SU-DHL-6 (cell line): ENCODE measurements at regions not wholly inside any gene's neighbourhood (a gene's known extent, or its start where the extent isn't known, plus 50 kb on each side); places are given as distances from the start of the nearest gene placed in this dataset.
A peak's percentile ranks its signal among the peaks of the same experiment; 100 is the strongest.
"Not testable (repeated sequence)": the region's sequence is repeated elsewhere in the genome, so short reads cannot be mapped to it uniquely, and the experiment has no call there.

Experiments used
- H2AFZ ChIP-seq: fragments of 200-600 bp; sonication (generic); 2 replicates; pipeline ENCODE4 v1.6.1; 2014; ENCODE audit warnings: low read depth, mild to moderate bottlenecking, moderate library complexity, mixed read lengths, antibody characterized with exemption, low read length; ENCODE audit not compliant: severe bottlenecking
- H3F3A ChIP-seq: fragments of 200-600 bp; shearing (Covaris generic); 2 replicates; pipeline ENCODE4 v1.6.0; 2016; ENCODE audit warnings: antibody characterized with exemption, mild to moderate bottlenecking; ENCODE audit not compliant: insufficient read depth
- H3K27ac ChIP-seq: fragments of 200-600 bp; sonication (generic); 2 replicates; pipeline ENCODE4 v1.5.1; 2016; ENCODE audit warnings: low read depth, mild to moderate bottlenecking, low read length, moderate library complexity, mixed read lengths
- H3K27me3 ChIP-seq: fragments of 200-600 bp; sonication (generic), shearing (Covaris generic); 2 replicates; pipeline ENCODE4 v1.6.0; 2014; ENCODE audit warnings: mild to moderate bottlenecking, low read length
- H3K36me3 ChIP-seq: fragments of 200-600 bp; sonication (generic); 2 replicates; pipeline ENCODE4 v1.6.1; 2014; ENCODE audit warnings: mild to moderate bottlenecking, low read length, mixed read lengths
- H3K4me2 ChIP-seq: fragments of 300-600, 200-600 bp; shearing (Covaris generic), sonication (generic); 2 replicates; pipeline ENCODE4 v1.6.0; 2014; ENCODE audit warnings: low read length, low read depth, mild to moderate bottlenecking; ENCODE audit not compliant: poor library complexity, severe bottlenecking
- H3K4me3 ChIP-seq: fragments of 200-600 bp; sonication (generic); 2 replicates; pipeline ENCODE4 v1.5.1; 2014; ENCODE audit warnings: antibody characterized with exemption, low read length, mild to moderate bottlenecking, mixed read lengths; ENCODE audit not compliant: insufficient read depth, poor library complexity, severe bottlenecking
- H3K79me2 ChIP-seq: fragments of 200-600 bp; sonication (generic); 2 replicates; pipeline ENCODE4 v1.6.1; 2014; ENCODE audit warnings: mild to moderate bottlenecking, low read length, moderate library complexity; ENCODE audit not compliant: insufficient read depth
- H3K9ac ChIP-seq: fragments of 200-600 bp; sonication (generic); 2 replicates; pipeline ENCODE4 v1.7.0; 2014; ENCODE audit warnings: mild to moderate bottlenecking, low read length
- H3K9me2 ChIP-seq: fragments of 200-600 bp; sonication (generic); replicated peaks from 2 replicates; pipeline ENCODE4 v1.6.1; 2014; ENCODE audit warnings: low read length; ENCODE audit not compliant: insufficient read depth
- H3K9me3 ChIP-seq: fragments of 200-600 bp; sonication (generic); 2 replicates; pipeline ENCODE4 v1.6.1; 2014; ENCODE audit warnings: low read length, mixed read lengths; ENCODE audit not compliant: insufficient read depth
- H4K20me1 ChIP-seq: fragments of 200-600 bp; sonication (generic); 2 replicates; pipeline ENCODE4 v1.6.1; 2014; ENCODE audit warnings: low read depth, mild to moderate bottlenecking, antibody characterized with exemption, low read length, moderate library complexity, mixed read lengths
- CTCF ChIP-seq: fragments of 200-600 bp; sonication (generic); IDR thresholded peaks from one replicate; pipeline ENCODE4 v1.5.1; 2017; ENCODE audit warnings: antibody characterized with exemption, mild to moderate bottlenecking, low read length, moderate library complexity; ENCODE audit not compliant: insufficient read depth, poor library complexity, severe bottlenecking
- EZH2phosphoT487 ChIP-seq: fragments of 200-600 bp; sonication (generic), shearing (Covaris generic); conservative IDR thresholded peaks from 2 replicates; pipeline ENCODE4 v1.6.1; 2018; ENCODE audit warnings: mild to moderate bottlenecking, antibody characterized with exemption, low read length, moderate library complexity, mixed read lengths

GRCh38 chr1:189804352-189804751 lies 673.3 kb downstream of the BRINP3 start:
- Histone ChIP-seq H4K20me1 (no peaks in the 10 kb centered on the region), H3F3A (no peaks in the 10 kb centered on the region), H3K9ac (no peak overlapping the region), H2AFZ (peak overlapping the region; percentile 70), H3K27ac (no peak overlapping the region), H3K27me3 (no peaks in the 10 kb centered on the region), H3K4me3 (no peak overlapping the region), H3K9me3 (no peaks in the 10 kb centered on the region), H3K36me3 (no peaks in the 10 kb centered on the region), H3K9me2 (no peaks in the 10 kb centered on the region), H3K4me2 (no peak overlapping the region), H3K79me2 (no peaks in the 10 kb centered on the region)
- TF ChIP-seq CTCF (no peak), EZH2phosphoT487 (no peak)

- peak overlapping the region; percentile 70 for H2AFZ ChIP-seq
- no peak overlapping the region for H3K4me3 ChIP-seq
- TF ChIP-seq EZH2phosphoT487 (no peak), CTCF (no peak)
- no peak overlapping the region for H3K4me2 ChIP-seq
- no peak overlapping the region for H3K27ac ChIP-seq
- H3K9me3 ChIP-seq, result no peaks in the 10 kb centered on the region
- no peaks in the 10 kb centered on the region for H3K27me3 ChIP-seq
- H3F3A ChIP-seq, result no peaks in the 10 kb centered on the region
- no peaks in the 10 kb centered on the region for H3K79me2 ChIP-seq
- no peaks in the 10 kb centered on the region for H3K36me3 ChIP-seq
- H4K20me1 ChIP-seq, result no peaks in the 10 kb centered on the region
- no peak overlapping the region for H3K9ac ChIP-seq
- H3K9me2 ChIP-seq, result no peaks in the 10 kb centered on the region
Observed at GRCh38 chr1:189805735-189806134, 671.9 kb downstream of the BRINP3 start.

- H3K36me3 ChIP-seq, result not testable (repeated sequence)
Observed at GRCh38 chr1:189810639-189811038, 667.0 kb downstream of the BRINP3 start.

GRCh38 chr1:189811960-189812359 lies 665.7 kb downstream of the BRINP3 start:
- Histone ChIP-seq H3K9me2 (no peaks in the 10 kb centered on the region), H3K4me2 (no peak overlapping the region), H2AFZ (no peak overlapping the region), H3F3A (no peaks in the 10 kb centered on the region), H3K27ac (no peak overlapping the region), H4K20me1 (no peaks in the 10 kb centered on the region), H3K36me3 (no peaks in the 10 kb centered on the region), H3K4me3 (no peak overlapping the region), H3K9ac (no peak overlapping the region), H3K27me3 (no peaks in the 10 kb centered on the region), H3K9me3 (no peaks in the 10 kb centered on the region), H3K79me2 (no peaks in the 10 kb centered on the region)
- TF ChIP-seq EZH2phosphoT487 (no peak), CTCF (no peak)

More at GRCh38 chr1:189810639-189811038, 667.0 kb downstream of the BRINP3 start:
- not testable (repeated sequence) for H3K27me3 ChIP-seq, H2AFZ ChIP-seq, H3K9me2 ChIP-seq, H3K9me3 ChIP-seq, H3F3A ChIP-seq, H3K79me2 ChIP-seq, H3K4me2 ChIP-seq, H3K4me3 ChIP-seq, H4K20me1 ChIP-seq, H3K27ac ChIP-seq, H3K9ac ChIP-seq
